Body of pancreas (tissue), 4 donors: ENCODE measurements at regions not wholly inside any gene's neighbourhood (a gene's known extent, or its start where the extent isn't known, plus 50 kb on each side); places are given as distances from the start of the nearest gene placed in this dataset.

ENCODE experiments used
- POLR2A ChIP-seq, 3 donors: fragments of 450-650 bp; IDR thresholded peaks; one replicate each; pipeline ENCODE4 v1.6.1; 2016; ENCODE audit warnings: antibody characterized with exemption in 3 of 3, mild to moderate bottlenecking in 2 of 3
- TF ChIP-seq, protein P1 (sequence below), 7 experiments: fragments of 450-650 bp in 4 of 7; fragments of 200-600 bp in 3 of 7; sonication (generic) in 3 of 7; IDR thresholded peaks; one replicate each; pipeline ENCODE4 v1.5.1; 2016 to 2019; ENCODE audit warnings: antibody characterized with exemption in 7 of 7

GRCh38 chr5:124972703-124973102 is 226.3 kb upstream of the ZNF608 start:
- TF ChIP-seq, protein P1, sequence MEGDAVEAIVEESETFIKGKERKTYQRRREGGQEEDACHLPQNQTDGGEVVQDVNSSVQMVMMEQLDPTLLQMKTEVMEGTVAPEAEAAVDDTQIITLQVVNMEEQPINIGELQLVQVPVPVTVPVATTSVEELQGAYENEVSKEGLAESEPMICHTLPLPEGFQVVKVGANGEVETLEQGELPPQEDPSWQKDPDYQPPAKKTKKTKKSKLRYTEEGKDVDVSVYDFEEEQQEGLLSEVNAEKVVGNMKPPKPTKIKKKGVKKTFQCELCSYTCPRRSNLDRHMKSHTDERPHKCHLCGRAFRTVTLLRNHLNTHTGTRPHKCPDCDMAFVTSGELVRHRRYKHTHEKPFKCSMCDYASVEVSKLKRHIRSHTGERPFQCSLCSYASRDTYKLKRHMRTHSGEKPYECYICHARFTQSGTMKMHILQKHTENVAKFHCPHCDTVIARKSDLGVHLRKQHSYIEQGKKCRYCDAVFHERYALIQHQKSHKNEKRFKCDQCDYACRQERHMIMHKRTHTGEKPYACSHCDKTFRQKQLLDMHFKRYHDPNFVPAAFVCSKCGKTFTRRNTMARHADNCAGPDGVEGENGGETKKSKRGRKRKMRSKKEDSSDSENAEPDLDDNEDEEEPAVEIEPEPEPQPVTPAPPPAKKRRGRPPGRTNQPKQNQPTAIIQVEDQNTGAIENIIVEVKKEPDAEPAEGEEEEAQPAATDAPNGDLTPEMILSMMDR (IDR thresholded peaks at IDR 0.05): no peak
- TF ChIP-seq POLR2A (IDR thresholded peaks at IDR 0.05): no peak
